ENCODE measurements at regions not wholly inside any gene's neighbourhood (a gene's known extent, or its start where the extent isn't known, plus 50 kb on each side); places are given as distances from the start of the nearest gene placed in this dataset.

- TF ChIP-seq CTCF (conservative IDR thresholded peaks at IDR 0.05) (no peak), EZH2 (IDR thresholded peaks at IDR 0.05; ENCODE audit: low read depth) (no peak)
Measured at GRCh38 chrX:147533426-147533825, 378.3 kb upstream of the FMR1 start.
